Parathyroid adenoma (tissue), 2 donors: ENCODE measurements at regions not wholly inside any gene's neighbourhood (a gene's known extent, or its start where the extent isn't known, plus 50 kb on each side); places are given as distances from the start of the nearest gene placed in this dataset.

Source experiments
- H2AFZ ChIP-seq: fragments of 300-600 bp; sonication (generic); one replicate; pipeline ENCODE4 v1.7.0; 2017; ENCODE audit warnings: antibody characterized with exemption, mild to moderate bottlenecking
- H3K27ac ChIP-seq: fragments of 300-600 bp; sonication (generic); one replicate; pipeline ENCODE4 v1.7.0; 2017
- H3K27me3 ChIP-seq: fragments of 300-600 bp; sonication (generic); one replicate; pipeline ENCODE4 v1.7.0; 2017; ENCODE audit warnings: low read length; ENCODE audit not compliant: control insufficient read depth, insufficient read depth
- H3K36me3 ChIP-seq: fragments of 300-600 bp; sonication (generic); one replicate; pipeline ENCODE4 v1.7.0; 2017; ENCODE audit warnings: low read length; ENCODE audit not compliant: control insufficient read depth, insufficient read depth
- H3K4me1 ChIP-seq: fragments of 300-600 bp; sonication (generic); one replicate; pipeline ENCODE4 v1.7.0; 2017; ENCODE audit warnings: control low read depth
- H3K4me2 ChIP-seq: fragments of 300-600 bp; sonication (generic); one replicate; pipeline ENCODE4 v1.7.0; 2017; ENCODE audit warnings: low read length
- H3K4me3 ChIP-seq: fragments of 300-600 bp; sonication (generic); one replicate; pipeline ENCODE4 v1.7.0; 2017; ENCODE audit warnings: low read depth, low read length
- H3K79me2 ChIP-seq: fragments of 300-600 bp; sonication (generic); one replicate; pipeline ENCODE4 v1.7.0; 2017; ENCODE audit warnings: control low read depth
- H3K9ac ChIP-seq: fragments of 300-600 bp; sonication (generic); one replicate; pipeline ENCODE4 v1.7.0; 2017; ENCODE audit warnings: mild to moderate bottlenecking
- H3K9me3 ChIP-seq: fragments of 300-600 bp; sonication (generic); one replicate; pipeline ENCODE4 v1.7.0; 2017; ENCODE audit warnings: low read length; ENCODE audit not compliant: control insufficient read depth
- TF ChIP-seq, protein P1 (sequence below): fragments of 300-600 bp; sonication (generic); IDR thresholded peaks from one replicate; pipeline ENCODE4 v1.7.0; 2017; ENCODE audit warnings: antibody characterized with exemption, mild to moderate bottlenecking
- donor health status: primary hyperparathyroidism.

DNA sequence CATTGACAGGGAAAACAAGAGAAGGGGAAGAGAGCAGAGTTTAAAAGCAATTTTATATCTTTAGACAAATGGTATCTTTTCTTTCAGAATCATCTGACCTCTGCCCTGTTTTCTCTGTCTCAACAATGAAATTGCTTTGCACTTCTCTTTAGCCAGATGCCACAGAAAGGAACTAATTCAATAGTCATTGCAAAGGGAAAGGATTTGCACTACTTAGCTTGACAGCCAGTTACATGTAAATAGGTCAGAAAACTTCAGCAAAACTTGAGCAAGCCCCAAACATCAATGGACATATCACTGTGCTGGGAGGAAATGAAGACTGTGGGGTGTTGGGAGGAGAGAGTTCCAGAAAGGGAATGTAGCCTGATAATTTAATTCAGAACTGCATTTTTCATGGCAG is 181.3 kb upstream of the FAM83B start:
- Histone ChIP-seq H3K27ac (no peak overlapping the region), H3K9me3 (no peaks in the 10 kb centered on the region), H2AFZ (no peak overlapping the region), H3K4me1 (no peaks in the 10 kb centered on the region), H3K36me3 (no peaks in the 10 kb centered on the region), H3K79me2 (no peaks in the 10 kb centered on the region), H3K9ac (no peak overlapping the region), H3K27me3 (no peaks in the 10 kb centered on the region), H3K4me2 (no peak overlapping the region), H3K4me3 (no peak overlapping the region)
- TF ChIP-seq, protein P1, sequence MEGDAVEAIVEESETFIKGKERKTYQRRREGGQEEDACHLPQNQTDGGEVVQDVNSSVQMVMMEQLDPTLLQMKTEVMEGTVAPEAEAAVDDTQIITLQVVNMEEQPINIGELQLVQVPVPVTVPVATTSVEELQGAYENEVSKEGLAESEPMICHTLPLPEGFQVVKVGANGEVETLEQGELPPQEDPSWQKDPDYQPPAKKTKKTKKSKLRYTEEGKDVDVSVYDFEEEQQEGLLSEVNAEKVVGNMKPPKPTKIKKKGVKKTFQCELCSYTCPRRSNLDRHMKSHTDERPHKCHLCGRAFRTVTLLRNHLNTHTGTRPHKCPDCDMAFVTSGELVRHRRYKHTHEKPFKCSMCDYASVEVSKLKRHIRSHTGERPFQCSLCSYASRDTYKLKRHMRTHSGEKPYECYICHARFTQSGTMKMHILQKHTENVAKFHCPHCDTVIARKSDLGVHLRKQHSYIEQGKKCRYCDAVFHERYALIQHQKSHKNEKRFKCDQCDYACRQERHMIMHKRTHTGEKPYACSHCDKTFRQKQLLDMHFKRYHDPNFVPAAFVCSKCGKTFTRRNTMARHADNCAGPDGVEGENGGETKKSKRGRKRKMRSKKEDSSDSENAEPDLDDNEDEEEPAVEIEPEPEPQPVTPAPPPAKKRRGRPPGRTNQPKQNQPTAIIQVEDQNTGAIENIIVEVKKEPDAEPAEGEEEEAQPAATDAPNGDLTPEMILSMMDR, result no peak

DNA sequence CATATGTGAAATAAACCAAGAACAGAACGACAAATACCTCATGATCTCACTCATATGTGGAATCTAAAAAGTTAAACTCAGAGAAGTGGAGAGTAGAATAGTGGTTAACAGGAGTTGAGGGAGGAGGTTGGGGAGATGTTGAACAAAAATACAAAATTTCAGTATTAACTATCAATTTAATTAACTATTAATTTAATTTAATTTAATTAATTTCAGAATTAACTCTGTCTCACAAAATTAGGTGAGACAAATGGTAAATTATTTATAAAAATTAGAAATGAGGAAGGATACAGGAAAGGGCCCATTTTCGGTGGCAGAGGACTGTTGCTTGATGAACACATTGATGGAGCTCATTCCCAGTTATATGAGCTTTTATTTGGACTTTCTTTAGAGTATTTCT is 166.0 kb upstream of the FAM83B start:
- Histone ChIP-seq H3K79me2 (no peaks in the 10 kb centered on the region), H3K27me3 (no peaks in the 10 kb centered on the region), H3K4me3 (no peak overlapping the region), H3K36me3 (no peaks in the 10 kb centered on the region), H2AFZ (no peak overlapping the region), H3K9me3 (no peaks in the 10 kb centered on the region), H3K9ac (no peak overlapping the region), H3K27ac (no peak overlapping the region), H3K4me1 (no peaks in the 10 kb centered on the region), H3K4me2 (no peak overlapping the region)
- TF ChIP-seq, protein P1, result no peak

DNA sequence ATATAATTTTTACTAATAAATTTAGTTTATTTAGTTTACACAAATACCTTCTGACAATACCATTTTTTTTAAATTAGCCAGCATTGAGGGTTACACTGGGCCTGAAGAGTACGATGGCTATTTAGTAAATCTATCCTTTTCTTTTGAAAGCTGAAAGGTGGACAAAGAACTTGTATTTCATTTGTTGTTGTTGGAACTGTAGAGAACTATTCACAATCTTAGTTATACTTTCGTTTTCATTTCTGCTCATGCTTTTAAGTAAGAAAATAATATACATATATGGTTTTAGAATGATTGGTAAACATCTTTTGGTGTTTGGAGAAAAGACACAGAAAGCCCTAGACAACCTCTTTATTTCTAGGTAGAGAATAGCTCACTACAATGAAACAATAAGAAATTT is 165.3 kb upstream of the FAM83B start:
- no peak overlapping the region for H3K9ac ChIP-seq
- H3K4me2 ChIP-seq, result no peak overlapping the region
- no peaks in the 10 kb centered on the region for H3K36me3 ChIP-seq
- TF ChIP-seq, protein P1, result no peak
- H3K79me2 ChIP-seq, result no peaks in the 10 kb centered on the region
- H3K4me1 ChIP-seq, result no peaks in the 10 kb centered on the region
- no peaks in the 10 kb centered on the region for H3K9me3 ChIP-seq
- no peaks in the 10 kb centered on the region for H3K27me3 ChIP-seq
- H2AFZ ChIP-seq, result no peak overlapping the region
- H3K4me3 ChIP-seq, result no peak overlapping the region
- H3K27ac ChIP-seq, result no peak overlapping the region

DNA sequence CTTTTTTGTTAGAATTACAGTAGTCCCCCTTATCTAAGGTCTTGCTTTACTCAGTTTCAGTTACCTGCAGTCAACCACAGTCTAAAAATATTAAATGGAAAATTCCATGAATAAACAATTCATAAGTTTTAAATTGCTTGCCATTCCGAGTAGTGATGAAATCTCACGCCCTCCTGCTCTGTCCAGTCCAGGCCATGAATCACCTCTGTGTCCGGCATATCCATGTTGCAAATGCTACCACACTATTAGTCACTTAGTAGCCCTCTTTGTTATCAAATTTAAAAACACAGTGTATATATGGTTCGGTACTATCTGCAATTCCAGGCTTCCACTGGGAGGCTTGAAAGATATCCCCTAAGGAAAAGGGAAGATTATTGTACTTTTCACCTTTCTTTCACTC is 164.6 kb upstream of the FAM83B start:
- Histone ChIP-seq H3K4me1 (no peaks in the 10 kb centered on the region), H3K36me3 (no peaks in the 10 kb centered on the region), H3K4me2 (no peak overlapping the region), H3K79me2 (no peaks in the 10 kb centered on the region), H3K4me3 (no peak overlapping the region), H2AFZ (no peak overlapping the region), H3K27me3 (no peaks in the 10 kb centered on the region), H3K9me3 (no peaks in the 10 kb centered on the region), H3K9ac (no peak overlapping the region), H3K27ac (no peak overlapping the region)
- TF ChIP-seq, protein P1, result no peak

DNA sequence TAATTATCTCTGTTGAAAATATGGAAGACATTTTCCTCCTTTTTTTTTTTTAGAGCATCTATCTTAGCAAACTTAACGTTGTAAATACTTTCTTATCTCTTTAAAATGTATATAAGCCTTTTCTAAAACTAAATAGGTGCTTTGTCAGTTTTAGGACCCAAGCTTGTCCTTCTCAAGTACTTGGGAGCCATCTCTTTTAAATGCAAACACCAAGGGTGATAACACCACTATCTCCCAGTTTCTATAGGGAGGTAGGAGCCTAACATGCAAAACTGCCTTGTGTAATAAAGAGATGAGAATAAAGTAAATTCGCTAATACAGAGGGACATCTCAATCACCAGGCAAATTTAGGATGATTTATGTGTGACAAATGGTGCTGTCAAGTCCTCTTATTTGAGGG is 157.0 kb upstream of the FAM83B start:
- Histone ChIP-seq H3K4me2 (no peak overlapping the region), H2AFZ (no peak overlapping the region), H3K4me1 (no peaks in the 10 kb centered on the region), H3K27ac (no peak overlapping the region), H3K4me3 (no peak overlapping the region), H3K27me3 (no peaks in the 10 kb centered on the region), H3K9ac (no peak overlapping the region), H3K79me2 (no peaks in the 10 kb centered on the region), H3K9me3 (no peaks in the 10 kb centered on the region), H3K36me3 (no peaks in the 10 kb centered on the region)
- TF ChIP-seq, protein P1, result no peak
